HCT116 (cell line): ENCODE measurements at regions not wholly inside any gene's neighbourhood (a gene's known extent, or its start where the extent isn't known, plus 50 kb on each side); places are given as distances from the start of the nearest gene placed in this dataset.

ENCODE experiments used
- CEBPB ChIP-seq: IDR thresholded peaks from 2 replicates; pipeline ENCODE4 v1.6.1; 2012; ENCODE audit warnings: low read depth
- EZH2 ChIP-seq: fragments of 200-600 bp; sonication (generic); IDR thresholded peaks from 2 replicates; pipeline ENCODE4 v1.6.1; 2017; ENCODE audit warnings: antibody characterized with exemption, mixed run types
- EZH2phosphoT487 ChIP-seq: fragments of 200-600 bp; IDR thresholded peaks from 2 replicates; pipeline ENCODE4 v1.6.1; 2018; ENCODE audit warnings: antibody characterized with exemption, borderline replicate concordance
- JUND ChIP-seq: IDR thresholded peaks from 2 replicates; pipeline ENCODE4 v1.6.1; 2012
- POLR2A ChIP-seq: IDR thresholded peaks from 2 replicates; pipeline ENCODE4 v1.7.0; 2011; ENCODE audit warnings: borderline replicate concordance; ENCODE audit not compliant: insufficient read depth, insufficient read length; ENCODE audit errors: extremely low read depth
- POLR2AphosphoS5 ChIP-seq: IDR thresholded peaks from 2 replicates; pipeline ENCODE4 v1.6.1; 2011; ENCODE audit warnings: mild to moderate bottlenecking, low read depth, low read length, moderate library complexity
- RAD21 ChIP-seq: IDR thresholded peaks from 2 replicates; pipeline ENCODE4 v1.6.1; 2012; ENCODE audit warnings: low read depth, mild to moderate bottlenecking
- SRF ChIP-seq: IDR thresholded peaks from 2 replicates; pipeline ENCODE4 v1.6.1; 2012; ENCODE audit warnings: low read depth
- ZNF274 ChIP-seq: fragments of 200-500 bp; sonication (Bioruptor generic); IDR thresholded peaks from 2 replicates; pipeline ENCODE4 v1.6.1; 2014; ENCODE audit warnings: mild to moderate bottlenecking, low read depth, low read length, inconsistent platforms
- TF ChIP-seq, protein P1 (sequence below), 3 experiments: fragments of 200-600 bp in 1 of 3; sonication (generic) in 1 of 3; IDR thresholded peaks in 2 of 3; conservative IDR thresholded peaks in 1 of 3; 2 replicates each; pipeline ENCODE4 v1.5.1; 2012 to 2017; ENCODE audit warnings: low read depth in 2 of 3, low read length in 2 of 3, antibody characterized with exemption in 1 of 3, borderline replicate concordance in 1 of 3, control low read depth in 1 of 3, mild to moderate bottlenecking in 1 of 3, mixed read lengths in 1 of 3, mixed run types in 1 of 3, moderate library complexity in 1 of 3; ENCODE audit not compliant: insufficient read depth in 1 of 3
- TF ChIP-seq, protein P2 (sequence below): IDR thresholded peaks from 2 replicates; pipeline ENCODE4 v1.6.1; 2012; ENCODE audit warnings: low read depth
- TF ChIP-seq, protein P3 (sequence below): IDR thresholded peaks from 2 replicates; pipeline ENCODE4 v1.6.1; 2012

DNA sequence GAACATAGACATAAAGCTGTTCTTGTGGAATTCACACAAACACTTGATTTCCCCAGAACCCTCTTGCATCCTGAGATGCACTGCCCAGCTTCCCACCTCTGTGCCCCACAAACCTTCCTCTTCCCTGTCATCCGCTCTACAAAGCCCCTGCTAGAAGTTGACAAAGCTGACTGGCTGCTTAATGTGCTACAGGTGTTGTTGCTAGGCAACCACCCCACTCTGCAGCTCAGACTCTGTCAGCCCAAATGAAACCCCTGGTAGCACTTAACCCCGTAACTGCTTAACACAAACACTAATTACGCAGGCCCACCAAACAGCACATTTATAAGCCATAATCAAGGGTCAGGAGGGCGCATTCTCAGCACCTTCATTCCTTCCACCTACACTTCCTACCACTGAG lies 172.0 kb upstream of the CADM1 start:
- TF ChIP-seq POLR2AphosphoS5 (no peak), CEBPB (no peak), EZH2 (no peak), RAD21 (no peak), JUND (no peak), POLR2A (no peak), ZNF274 (no peak), SRF (no peak), EZH2phosphoT487 (no peak)
- TF ChIP-seq, protein P1, sequence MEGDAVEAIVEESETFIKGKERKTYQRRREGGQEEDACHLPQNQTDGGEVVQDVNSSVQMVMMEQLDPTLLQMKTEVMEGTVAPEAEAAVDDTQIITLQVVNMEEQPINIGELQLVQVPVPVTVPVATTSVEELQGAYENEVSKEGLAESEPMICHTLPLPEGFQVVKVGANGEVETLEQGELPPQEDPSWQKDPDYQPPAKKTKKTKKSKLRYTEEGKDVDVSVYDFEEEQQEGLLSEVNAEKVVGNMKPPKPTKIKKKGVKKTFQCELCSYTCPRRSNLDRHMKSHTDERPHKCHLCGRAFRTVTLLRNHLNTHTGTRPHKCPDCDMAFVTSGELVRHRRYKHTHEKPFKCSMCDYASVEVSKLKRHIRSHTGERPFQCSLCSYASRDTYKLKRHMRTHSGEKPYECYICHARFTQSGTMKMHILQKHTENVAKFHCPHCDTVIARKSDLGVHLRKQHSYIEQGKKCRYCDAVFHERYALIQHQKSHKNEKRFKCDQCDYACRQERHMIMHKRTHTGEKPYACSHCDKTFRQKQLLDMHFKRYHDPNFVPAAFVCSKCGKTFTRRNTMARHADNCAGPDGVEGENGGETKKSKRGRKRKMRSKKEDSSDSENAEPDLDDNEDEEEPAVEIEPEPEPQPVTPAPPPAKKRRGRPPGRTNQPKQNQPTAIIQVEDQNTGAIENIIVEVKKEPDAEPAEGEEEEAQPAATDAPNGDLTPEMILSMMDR (IDR thresholded peaks at IDR 0.05 in 2 of 3, conservative IDR thresholded peaks at IDR 0.05 in 1 of 3; ENCODE audit: borderline replicate concordance in 1 of 3, insufficient read depth in 1 of 3, low read depth in 2 of 3, low read length in 2 of 3) = no peak
- TF ChIP-seq, protein P2, sequence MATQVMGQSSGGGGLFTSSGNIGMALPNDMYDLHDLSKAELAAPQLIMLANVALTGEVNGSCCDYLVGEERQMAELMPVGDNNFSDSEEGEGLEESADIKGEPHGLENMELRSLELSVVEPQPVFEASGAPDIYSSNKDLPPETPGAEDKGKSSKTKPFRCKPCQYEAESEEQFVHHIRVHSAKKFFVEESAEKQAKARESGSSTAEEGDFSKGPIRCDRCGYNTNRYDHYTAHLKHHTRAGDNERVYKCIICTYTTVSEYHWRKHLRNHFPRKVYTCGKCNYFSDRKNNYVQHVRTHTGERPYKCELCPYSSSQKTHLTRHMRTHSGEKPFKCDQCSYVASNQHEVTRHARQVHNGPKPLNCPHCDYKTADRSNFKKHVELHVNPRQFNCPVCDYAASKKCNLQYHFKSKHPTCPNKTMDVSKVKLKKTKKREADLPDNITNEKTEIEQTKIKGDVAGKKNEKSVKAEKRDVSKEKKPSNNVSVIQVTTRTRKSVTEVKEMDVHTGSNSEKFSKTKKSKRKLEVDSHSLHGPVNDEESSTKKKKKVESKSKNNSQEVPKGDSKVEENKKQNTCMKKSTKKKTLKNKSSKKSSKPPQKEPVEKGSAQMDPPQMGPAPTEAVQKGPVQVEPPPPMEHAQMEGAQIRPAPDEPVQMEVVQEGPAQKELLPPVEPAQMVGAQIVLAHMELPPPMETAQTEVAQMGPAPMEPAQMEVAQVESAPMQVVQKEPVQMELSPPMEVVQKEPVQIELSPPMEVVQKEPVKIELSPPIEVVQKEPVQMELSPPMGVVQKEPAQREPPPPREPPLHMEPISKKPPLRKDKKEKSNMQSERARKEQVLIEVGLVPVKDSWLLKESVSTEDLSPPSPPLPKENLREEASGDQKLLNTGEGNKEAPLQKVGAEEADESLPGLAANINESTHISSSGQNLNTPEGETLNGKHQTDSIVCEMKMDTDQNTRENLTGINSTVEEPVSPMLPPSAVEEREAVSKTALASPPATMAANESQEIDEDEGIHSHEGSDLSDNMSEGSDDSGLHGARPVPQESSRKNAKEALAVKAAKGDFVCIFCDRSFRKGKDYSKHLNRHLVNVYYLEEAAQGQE = no peak
- TF ChIP-seq, protein P3, sequence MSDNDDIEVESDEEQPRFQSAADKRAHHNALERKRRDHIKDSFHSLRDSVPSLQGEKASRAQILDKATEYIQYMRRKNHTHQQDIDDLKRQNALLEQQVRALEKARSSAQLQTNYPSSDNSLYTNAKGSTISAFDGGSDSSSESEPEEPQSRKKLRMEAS = no peak
